Urothelium cell line (cell line): ENCODE measurements at regions not wholly inside any gene's neighbourhood (a gene's known extent, or its start where the extent isn't known, plus 50 kb on each side); places are given as distances from the start of the nearest gene placed in this dataset.

ENCODE experiments used
- DNase-seq: peaks from one replicate; pipeline ENCODE4 v3.0.0; 2011; ENCODE audit warnings: low spot score, mixed read lengths
- FAIRE-seq: peaks from 2 replicates; lab custom pipeline; 2011; peaks lifted over from hg19 to GRCh38; lab: Jason Lieb, UNC

DNA sequence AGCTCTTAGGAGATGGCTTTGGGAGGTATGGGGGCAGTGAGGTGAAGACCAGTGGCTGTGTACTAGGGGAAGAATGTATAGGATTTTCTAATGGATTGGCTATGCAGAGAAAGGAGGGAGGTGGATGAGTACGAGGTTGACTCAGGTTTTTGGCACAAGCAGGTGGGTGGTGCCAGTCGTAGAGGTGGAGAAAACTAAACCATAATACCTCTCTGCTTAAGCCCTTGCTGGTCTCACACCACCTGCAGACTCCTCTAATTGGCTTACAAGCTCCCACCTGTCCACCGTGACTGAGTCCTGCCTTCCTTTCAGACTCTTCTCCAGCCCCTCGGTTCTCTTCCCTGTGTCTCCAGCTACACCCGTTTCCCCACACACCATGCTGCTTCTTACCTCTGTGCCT, 521.7 kb upstream of the CLINT1 start:
- DNase-seq: no peak
- FAIRE-seq: no peak

DNA sequence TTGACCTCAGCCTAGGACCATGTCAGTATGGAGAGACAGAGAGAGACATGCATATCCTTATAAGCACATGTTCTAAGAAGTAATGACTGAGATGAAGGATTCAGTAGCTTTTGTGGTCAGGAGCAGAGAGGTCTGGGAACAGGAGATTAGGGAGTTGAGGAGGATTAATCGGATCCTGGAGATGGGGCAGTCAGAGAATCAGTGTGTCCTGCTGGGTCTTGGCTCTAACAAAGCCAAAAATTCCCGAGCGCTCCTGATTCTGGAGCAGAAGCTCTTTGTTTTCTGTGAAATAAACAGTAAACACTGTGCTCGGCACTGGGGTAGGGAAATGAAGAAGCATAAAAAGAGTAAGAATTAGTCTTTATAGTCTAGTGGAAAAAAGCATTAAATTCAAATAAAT, 520.0 kb upstream of the CLINT1 start:
- FAIRE-seq: no peak
- no peak for DNase-seq

DNA sequence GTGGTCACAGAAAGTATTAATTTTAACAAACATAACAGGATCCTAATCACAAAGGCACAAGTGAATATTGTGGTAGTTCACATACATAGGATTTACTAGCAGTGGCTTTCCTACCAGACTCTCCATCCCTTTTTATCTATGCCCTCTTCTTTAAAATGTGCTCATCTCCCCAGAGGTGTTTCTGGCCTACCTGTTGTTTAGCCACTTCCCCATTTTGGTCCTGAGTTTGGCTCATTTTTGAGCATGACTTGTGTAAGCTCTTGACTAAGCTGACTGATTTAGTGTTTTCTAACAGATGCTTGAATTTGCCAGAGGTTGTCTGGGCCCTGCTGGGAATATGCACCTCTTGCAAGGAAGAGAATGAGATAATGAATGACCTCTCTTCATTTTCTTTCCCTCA, 517.7 kb upstream of the CLINT1 start:
- no peak for FAIRE-seq
- DNase-seq: no peak

DNA sequence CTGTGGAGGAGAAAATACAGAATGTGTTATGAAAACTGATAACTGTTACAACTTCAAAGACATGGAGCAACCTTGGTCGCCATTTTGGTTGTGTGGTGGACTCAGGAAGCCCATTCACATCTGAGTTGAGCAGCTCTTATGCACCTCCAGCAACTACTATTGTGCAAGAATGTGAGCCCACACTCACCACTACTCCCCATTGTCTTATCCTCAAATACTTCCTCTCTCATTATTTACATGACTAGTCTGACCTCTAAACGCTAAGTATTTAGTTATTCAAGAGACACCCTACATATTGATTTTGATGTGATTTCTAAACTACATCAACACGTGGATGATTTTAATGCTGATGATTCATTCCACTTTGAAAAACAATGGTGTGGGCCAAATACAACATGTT, 516.6 kb upstream of the CLINT1 start:
- DNase-seq: no peak
- FAIRE-seq: no peak

DNA sequence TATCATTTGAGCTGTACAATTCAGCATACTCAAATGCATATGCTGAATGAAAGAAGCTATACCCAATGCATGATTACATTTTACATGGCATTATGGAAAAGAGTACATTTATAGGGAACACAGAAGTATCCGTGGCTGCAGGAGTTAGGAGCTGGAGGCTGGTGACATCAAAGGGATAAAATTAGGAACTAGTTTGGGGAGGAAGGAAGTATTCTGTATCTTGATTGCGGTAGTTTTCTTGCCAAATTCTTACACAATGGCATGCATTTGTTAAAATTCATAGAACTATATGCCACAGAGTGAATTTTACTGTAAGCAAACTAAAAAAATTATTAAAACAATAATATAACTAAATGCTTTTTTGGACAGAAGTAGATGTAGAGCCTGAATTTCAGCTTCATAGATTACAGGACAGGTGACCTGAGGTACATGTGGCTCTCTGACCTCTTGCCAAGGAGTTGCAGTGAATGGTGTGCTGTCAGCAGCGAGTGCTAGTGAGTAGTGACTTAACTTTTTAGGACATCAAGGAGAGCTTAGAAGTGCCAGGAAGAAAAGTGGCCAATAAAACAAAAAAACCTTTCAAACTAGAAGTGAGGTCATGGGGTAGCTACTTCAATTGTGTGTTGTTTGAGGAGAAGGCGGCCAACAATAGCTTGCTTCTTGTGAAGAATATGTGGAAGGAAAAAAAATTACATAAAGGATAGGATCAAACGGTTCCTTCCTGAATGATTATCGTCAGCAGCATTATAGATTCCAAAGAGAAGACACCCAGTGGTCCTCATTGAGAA, 514.9 kb upstream of the CLINT1 start:
- no peak for FAIRE-seq
- DNase-seq: no peak

DNA sequence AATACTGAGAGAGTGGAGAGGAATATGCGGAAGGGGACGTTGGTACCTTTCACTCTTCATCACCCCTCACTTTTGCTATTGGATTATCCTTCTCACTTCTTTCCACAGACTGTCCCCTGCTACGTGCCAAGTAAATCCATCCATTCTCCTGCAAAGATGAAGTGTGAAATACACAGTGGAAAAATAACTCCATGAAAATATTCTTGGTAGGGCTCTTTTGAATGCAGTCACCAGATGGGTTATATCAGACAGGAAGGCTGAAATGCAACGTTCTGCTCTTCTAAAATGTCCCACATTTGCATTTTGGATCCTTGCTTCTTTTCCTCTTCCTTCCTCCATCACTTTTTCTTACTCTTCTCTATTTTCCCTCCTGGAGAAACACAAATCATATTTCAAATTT, 510.3 kb upstream of the CLINT1 start:
- FAIRE-seq: no peak

DNA sequence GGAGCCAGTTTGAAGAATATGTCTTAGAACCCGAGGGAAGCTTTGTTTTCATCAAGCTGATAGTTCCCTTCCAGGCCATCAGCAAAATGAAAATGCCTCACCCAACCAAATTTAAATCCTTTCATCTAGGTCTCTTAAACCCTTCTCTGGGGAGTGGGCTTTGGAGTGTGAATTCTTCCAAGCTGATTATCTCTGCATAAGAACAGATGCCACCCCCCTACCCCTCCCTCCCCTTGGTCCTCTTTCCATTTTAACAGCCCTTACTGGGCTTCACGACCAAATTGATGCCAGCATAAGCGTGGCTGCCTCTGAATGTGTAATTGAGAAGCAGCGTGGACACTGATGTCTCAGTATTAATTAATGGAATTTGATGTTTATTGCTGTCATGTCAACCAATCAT, 509.7 kb upstream of the CLINT1 start:
- DNase-seq: no peak
- FAIRE-seq: no peak

More for the DNA sequence above, 510.3 kb upstream of the CLINT1 start:
- DNase-seq: no peak

DNA sequence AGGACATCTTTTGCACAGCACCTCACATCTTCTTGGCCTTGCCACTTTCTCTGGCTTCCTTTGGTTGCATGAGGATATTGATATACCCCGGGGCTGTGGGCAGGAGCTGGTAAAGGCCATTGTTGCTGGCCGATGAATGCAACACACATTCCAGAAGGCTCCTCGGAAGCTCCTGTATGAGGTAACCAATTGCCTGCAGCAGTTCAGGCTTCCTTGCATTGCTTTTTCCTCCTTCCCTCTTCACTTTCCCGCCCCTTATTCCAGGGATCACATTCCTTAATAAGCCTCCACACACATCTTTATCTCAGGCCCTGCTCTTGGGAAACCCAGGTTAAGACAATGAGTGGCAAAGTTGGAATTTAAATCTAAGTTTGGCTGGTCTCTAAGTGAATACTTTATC, 505.4 kb upstream of the CLINT1 start:
- no peak for DNase-seq
- FAIRE-seq: no peak

DNA sequence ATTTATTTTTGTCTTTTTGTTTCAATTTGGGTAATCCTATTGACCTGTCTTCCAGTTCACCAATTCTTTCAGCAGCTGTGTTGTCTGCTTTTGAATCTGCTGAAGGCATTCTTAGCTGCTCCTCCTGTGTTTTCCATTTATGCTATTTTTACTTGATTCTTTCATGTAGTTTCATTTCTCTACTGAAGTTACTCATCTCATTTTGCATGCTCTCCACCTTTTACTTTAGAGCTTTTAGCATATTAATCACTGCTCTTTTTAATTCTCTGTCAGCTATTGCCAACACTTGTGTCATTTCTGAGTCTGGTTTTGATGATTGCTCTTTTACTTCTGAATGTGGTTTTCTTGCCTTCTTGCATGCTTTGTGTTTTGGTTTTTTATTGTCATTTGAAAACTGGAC, 496.0 kb upstream of the CLINT1 start:
- DNase-seq (no peak), FAIRE-seq (no peak)

DNA sequence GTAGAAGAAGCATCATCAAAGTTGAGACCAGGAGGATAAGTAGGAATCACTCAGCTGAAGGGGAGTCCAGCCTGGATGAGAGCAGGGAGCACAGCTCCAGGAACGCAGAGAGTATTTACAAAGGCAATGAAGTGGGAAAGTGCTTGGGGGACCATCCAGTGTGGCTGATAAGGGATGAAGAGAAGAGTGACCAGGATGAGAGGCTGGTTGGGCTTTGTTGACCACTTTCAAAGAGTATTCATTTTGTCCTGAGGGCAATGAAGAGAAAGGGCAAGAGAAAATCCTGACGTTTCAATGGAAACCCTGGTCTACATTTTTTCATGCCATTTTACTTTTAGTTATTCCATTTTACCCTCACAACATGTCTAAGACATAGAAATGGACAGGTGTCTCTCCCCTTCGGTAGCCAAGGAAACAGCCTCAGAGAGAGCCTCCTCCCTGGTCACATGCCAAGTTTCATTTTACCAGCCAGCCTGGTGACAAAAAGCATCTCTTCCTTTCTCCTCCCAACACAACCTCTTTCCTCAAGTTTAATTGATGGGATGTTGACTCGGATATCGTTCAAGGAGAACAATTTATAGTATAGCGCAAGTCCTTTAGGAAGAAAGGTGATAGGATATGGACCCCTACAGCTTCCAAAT, 492.7 kb upstream of the CLINT1 start:
- no peak for DNase-seq
- no peak for FAIRE-seq

DNA sequence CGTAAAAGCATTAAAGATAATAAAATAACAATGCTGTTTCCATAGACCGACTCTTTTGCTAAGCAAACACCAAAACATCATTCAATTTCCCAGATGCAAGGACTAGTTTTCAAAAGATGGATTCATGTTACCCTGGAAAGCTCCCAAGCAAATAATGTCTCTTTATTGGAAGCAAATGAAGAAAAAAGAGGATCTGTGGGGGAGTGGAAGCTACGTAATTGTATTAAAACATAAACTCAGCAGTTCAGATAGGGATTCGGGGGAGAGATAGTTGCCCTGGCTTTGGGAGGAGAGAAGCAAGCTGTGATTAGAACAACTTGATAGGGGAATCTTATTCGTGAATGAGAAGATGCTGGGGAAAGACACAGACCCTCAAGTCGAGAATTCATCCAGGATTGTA, 491.0 kb upstream of the CLINT1 start:
- FAIRE-seq (no peak), DNase-seq (no peak)

DNA sequence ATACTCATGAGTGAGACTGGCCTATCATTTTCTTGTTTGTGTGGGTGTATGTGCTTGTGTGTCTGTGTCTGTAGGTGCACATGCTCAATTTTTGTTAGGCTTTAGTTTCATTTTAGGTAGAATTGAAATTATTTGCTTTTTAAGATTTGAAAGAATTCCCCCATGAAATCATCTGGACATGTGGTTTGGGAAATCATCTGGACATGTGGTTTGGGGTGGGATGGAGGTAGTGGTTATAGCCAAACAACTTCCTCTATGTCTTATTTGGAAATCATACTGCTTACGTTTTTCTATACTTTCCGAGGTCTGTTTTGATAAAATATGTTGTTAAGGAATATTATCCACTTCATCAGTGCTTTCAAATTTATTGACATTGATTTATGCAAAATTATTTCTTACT, 485.4 kb upstream of the CLINT1 start:
- DNase-seq: no peak
- no peak for FAIRE-seq

DNA sequence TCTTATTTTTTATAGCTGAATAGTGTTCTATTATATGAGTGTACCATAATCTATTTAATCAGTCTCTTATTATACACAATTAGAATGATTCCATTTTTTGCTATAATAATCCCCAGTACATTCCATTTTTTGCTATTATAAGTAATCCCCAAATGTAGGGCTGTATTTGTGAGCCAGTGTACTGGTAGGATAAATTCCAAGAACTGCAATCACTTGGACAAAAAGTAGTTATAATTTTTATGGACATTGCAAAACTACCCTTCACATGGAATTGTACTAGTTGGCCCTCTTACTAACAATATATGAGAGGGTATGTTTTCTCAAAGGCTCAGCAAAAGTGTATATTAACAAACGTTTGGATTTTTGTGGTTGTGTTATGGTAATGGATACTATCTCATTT, 481.7 kb upstream of the CLINT1 start:
- DNase-seq (no peak), FAIRE-seq (no peak)

DNA sequence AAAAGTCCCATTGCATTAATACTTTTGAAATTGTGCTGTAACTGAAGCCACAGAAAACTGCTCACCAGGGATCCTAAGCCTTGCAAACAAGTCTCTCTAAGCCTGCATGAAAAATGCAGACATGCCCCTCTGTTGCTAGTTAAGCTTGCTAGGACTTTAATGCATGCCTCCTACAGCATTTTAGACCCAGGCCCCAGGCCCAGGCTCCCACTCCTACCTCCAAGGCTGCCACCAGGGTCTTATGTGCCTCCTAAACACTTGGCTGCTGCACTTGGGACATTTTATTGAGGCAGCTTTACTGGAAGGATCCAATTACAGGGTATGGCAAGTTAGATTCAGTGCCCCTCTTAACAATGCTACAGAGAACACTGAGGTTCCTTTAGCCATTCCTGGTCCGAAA, 467.3 kb upstream of the CLINT1 start:
- DNase-seq: no peak
- FAIRE-seq: no peak

DNA sequence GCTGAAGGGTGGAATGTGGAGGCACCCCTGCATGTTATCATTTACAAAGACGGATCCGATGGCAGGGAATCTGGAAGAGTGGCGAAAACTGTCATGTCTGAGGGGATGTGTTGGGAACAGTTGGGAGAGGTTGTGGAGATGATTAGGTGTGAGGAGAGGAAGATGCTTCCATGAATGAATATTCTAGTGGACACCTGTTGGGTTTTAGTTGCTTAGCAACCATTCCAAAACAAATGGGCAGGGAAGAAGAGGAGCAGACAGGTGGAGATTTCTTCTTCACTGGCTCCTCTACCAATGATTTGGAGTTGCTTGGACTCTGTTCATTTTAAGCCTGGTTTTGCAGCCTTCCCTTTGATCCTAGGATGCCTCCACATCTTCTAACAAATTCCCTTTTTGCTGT, 465.3 kb upstream of the CLINT1 start:
- DNase-seq: no peak

DNA sequence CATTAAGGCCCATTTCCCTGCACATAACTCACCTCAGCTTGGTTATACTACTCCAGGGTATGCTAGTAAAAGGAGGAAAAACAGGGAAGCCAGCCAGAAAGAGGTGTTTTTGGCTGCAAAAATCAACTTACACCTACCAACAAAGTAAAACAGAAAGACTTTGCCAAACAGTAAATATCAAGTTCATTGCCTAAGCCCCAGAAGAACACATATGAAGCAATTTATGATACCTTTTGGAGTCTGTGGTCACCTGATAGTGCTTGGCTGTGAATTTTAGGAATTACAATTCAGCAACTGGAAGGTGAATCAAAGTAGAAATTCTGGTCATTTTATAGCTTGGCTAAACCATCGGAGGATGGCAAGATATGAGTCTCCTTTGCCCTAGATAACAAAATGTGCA, 463.7 kb upstream of the CLINT1 start:
- FAIRE-seq: no peak
- DNase-seq: no peak

More for the DNA sequence above, 465.3 kb upstream of the CLINT1 start:
- no peak for FAIRE-seq

DNA sequence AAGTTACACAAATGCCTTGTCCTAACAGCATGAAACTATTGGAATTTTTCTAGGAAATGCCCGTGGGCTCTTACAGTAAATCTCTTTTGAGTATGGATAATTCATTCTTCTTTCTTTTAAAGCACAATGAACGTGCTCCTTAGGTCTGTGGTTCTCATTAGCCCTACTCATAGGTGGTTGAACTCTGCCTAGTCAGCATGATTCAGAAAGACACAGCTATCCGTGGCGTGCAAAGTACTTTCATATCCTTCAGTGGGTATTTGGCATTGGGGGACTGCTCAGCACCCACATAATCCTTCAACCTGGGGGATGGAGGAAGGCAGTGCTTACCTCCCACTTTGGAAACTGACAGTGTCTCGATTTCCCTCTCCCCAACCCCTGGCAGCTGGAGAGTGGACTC, 462.0 kb upstream of the CLINT1 start:
- DNase-seq (no peak), FAIRE-seq (no peak)

DNA sequence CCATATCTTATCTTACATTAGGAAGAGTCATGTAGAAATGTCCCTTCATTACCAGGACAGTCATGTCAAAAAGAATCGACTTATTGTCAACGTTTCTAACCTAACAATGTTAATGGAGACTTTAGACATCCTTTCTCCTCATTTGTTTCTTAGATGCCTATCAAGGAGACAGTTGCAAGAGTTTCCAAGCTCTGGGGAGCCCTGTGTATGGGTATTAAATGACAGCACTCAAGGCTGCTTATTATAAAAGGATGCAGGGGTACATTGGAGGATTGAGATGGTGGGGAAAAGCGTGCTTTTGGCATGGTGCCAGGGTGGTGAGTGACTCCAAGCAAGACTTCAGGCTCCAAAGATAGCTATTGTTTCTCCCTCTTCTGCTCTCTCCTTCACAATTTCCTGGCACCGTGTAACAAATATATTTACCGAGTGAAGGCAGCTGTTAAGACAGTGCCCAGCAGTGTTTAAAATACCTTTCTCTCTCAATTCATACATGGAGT, 461.3 kb upstream of the CLINT1 start:
- FAIRE-seq (no peak), DNase-seq (no peak)

DNA sequence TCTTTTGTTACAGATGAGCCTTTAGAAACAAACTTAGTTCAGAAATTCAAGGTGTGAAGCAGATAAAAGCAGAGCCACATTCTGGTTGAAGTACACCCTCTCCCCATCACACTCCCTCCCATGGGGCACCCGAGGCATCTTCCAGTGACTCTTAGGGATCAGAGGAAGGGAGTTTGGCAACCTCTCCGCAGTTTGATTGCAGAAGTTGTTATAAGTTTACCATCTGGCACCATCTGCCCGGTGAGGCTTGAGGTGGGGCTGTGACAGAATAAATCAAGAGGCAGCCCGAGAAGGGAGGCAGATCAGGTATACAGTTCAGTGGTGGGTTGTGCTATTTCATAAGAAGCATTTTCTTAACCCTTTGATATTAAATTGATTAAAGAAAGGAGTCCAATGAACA, 458.6 kb upstream of the CLINT1 start:
- no peak for DNase-seq
- FAIRE-seq: no peak

DNA sequence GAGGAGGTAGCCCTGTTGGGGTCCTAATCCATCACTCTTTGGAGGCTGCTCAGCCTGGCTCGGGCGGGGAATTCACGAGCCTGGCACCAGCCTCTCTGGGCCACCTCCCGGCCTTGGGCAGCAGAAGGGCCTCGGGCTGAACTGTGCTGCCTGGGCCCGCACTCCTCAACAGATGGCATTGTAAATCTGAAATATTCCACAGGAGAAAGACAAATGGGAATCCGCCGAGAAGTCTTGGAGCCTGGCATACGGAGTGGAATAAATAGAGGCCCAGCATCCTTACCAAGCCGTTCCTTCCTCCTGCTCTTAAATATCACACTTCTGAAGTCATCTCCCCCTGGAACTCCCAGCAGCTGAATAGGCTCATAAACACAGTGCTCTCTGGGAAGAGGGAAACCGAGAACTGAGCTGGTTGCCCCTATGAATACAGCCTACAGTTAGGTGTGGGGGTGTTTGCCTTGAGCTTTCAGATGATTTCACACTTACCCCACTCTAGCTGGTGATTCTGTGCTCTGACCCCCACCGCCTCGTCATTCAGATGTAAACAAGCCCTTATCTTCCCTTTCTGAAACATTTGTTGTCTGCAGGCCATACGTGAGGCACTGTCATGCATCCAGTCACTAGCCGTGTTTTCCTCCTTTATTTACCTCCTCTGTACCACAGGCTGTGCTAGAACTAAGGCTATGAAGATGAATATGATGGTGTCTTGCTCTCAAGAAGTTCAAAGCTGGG, 455.0 kb upstream of the CLINT1 start:
- no peak for FAIRE-seq

DNA sequence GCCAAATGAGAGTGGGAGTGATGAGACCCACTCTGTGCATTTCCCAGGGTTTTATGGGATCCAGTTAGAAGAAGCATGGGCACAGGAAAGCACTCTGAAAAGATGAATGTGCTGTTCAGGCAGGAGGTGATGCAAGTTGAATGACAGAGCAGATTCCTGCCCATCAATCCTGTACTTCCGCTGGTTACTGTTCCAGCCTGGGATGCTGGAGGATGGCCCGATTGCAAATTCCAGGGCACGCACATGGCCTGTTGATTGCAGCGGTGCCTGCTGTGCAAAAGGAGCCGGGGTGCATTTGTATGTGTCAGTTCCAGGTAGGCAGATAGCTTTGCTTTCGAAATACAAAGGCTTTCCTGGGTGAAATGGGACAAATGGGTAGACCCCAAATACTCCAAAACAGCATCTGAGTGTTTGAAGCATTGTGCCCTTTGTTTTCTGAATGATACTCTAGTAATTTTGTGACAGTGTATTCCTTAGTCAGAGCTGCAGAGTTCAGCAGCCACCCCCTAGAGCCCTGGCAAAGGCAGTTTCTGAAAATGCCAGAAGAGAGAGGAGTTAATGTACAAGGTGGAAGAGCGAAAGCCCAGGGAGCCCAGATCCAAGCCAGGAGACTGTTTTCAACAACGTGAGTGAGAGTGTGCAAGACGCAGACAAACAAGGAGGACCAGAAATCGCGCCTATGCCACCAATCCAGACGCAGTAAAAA, 454.2 kb upstream of the CLINT1 start:
- FAIRE-seq: no peak
- no peak for DNase-seq

More for the DNA sequence above, 455.0 kb upstream of the CLINT1 start:
- DNase-seq: no peak
